ENCODE measurements at regions not wholly inside any gene's neighbourhood (a gene's known extent, or its start where the extent isn't known, plus 50 kb on each side); places are given as distances from the start of the nearest gene placed in this dataset.

DNA sequence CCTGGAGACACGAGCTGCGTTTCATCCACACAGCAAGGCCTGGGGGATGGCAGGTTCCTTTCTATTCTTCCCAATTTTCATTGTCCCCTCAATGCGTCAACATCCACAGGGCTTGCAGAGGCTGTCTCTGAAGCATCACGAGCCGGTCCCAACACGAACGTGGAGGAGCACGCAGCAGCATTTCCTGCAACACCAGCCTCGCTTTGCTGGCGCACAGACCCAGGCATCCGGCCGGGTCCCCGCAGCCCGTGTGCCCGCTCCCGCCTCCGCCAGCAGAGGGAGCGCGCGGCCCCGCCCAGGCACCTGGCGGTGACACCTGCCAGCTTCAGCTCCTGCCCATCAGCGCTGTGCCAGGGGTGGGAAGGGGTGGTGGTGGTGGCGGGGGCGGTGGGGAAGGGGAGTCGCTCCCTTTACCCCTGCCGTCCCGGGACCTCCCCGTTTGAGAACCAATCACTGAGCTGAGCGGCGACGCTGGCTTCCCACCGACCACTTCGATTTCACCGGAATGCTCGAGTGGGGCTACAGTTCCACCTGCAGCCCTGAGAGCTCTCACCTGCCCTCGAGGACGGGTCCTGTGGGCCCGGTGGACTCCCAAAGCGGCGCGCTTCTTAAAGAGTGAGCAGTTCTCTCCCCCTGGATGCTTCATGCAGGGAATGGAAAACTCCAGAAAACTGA is 464.5 kb downstream of the ICE1 start:
- TF ChIP-seq KLF16 (tag by site-specific recombination; IDR thresholded peaks at IDR 0.05) = no peak
- TF ChIP-seq, protein P1, sequence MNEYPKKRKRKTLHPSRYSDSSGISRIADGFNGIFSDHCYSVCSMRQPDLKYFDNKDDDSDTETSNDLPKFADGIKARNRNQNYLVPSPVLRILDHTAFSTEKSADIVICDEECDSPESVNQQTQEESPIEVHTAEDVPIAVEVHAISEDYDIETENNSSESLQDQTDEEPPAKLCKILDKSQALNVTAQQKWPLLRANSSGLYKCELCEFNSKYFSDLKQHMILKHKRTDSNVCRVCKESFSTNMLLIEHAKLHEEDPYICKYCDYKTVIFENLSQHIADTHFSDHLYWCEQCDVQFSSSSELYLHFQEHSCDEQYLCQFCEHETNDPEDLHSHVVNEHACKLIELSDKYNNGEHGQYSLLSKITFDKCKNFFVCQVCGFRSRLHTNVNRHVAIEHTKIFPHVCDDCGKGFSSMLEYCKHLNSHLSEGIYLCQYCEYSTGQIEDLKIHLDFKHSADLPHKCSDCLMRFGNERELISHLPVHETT (tag by site-specific recombination; IDR thresholded peaks at IDR 0.05) = no peak
- no peak for TF ChIP-seq ZNF324 (tag by site-specific recombination; IDR thresholded peaks at IDR 0.05)
- no peak for TF ChIP-seq BCL11A (tag by site-specific recombination; IDR thresholded peaks at IDR 0.05; ENCODE audit: low read depth)
- no peak for TF ChIP-seq ZNF274 (IDR thresholded peaks at IDR 0.05; ENCODE audit: low read length)
- TF ChIP-seq ZNF274 (tag by site-specific recombination; IDR thresholded peaks at IDR 0.05; ENCODE audit: borderline replicate concordance) = no peak
- TF ChIP-seq ZNF571 (tag by site-specific recombination; IDR thresholded peaks at IDR 0.05) = no peak
- no peak for TF ChIP-seq ZNF133 (tag by site-specific recombination; IDR thresholded peaks at IDR 0.05)
- TF ChIP-seq ZBTB8A (tag by site-specific recombination; IDR thresholded peaks at IDR 0.05) = no peak
- no peak for TF ChIP-seq ZFP41 (tag by site-specific recombination; IDR thresholded peaks at IDR 0.05; ENCODE audit: borderline replicate concordance)
- no peak for TF ChIP-seq ZNF311 (tag by site-specific recombination; IDR thresholded peaks at IDR 0.05; ENCODE audit: borderline replicate concordance)
- no peak for TF ChIP-seq ZNF114 (tag by site-specific recombination; IDR thresholded peaks at IDR 0.05)
